ENCODE measurements at regions not wholly inside any gene's neighbourhood (a gene's known extent, or its start where the extent isn't known, plus 50 kb on each side); places are given as distances from the start of the nearest gene placed in this dataset.

- DNase-seq (ENCODE audit: low spot score): no peak
These were observed 292.1 kb downstream of the CDC5L start for GRCh38 chr6:44679438-44680201.

GRCh38 chr6:44680202-44680720 lies 292.8 kb downstream of the CDC5L start:
- no peak for DNase-seq (ENCODE audit: low spot score)

- no peak for DNase-seq (ENCODE audit: low spot score)
These were observed 294.3 kb downstream of the CDC5L start for GRCh38 chr6:44681761-44682160.

GRCh38 chr6:44682280-44682679 lies 294.8 kb downstream of the CDC5L start:
- DNase-seq (ENCODE audit: low spot score): no peak

- no peak for DNase-seq (ENCODE audit: low spot score)
These were observed 295.7 kb downstream of the CDC5L start for GRCh38 chr6:44682987-44683779.

GRCh38 chr6:44685213-44685612 lies 297.7 kb downstream of the CDC5L start:
- DNase-seq (ENCODE audit: low spot score): no peak

GRCh38 chr6:44696099-44696498 lies 308.6 kb downstream of the CDC5L start:
- no peak for DNase-seq (ENCODE audit: low spot score)

- DNase-seq (ENCODE audit: low spot score): no peak
These were observed 309.2 kb downstream of the CDC5L start for GRCh38 chr6:44696686-44697085.

GRCh38 chr6:44697327-44697726 lies 309.8 kb downstream of the CDC5L start:
- DNase-seq (ENCODE audit: low spot score): no peak

GRCh38 chr6:44698602-44699001 lies 311.1 kb downstream of the CDC5L start:
- no peak for DNase-seq (ENCODE audit: low spot score)

- DNase-seq (ENCODE audit: low spot score): no peak
These were observed 311.6 kb downstream of the CDC5L start for GRCh38 chr6:44699082-44699481.

GRCh38 chr6:44699851-44700250 lies 312.3 kb downstream of the CDC5L start:
- no peak for DNase-seq (ENCODE audit: low spot score)

- no peak for DNase-seq (ENCODE audit: low spot score)
These were observed 312.9 kb downstream of the CDC5L start for GRCh38 chr6:44700422-44700821.

- no peak for DNase-seq (ENCODE audit: low spot score)
These were observed 313.6 kb downstream of the CDC5L start for GRCh38 chr6:44701038-44701636.

- DNase-seq (ENCODE audit: low spot score): no peak
These were observed 314.2 kb downstream of the CDC5L start for GRCh38 chr6:44701637-44702101.

GRCh38 chr6:44702292-44702691 lies 314.8 kb downstream of the CDC5L start:
- DNase-seq (ENCODE audit: low spot score): no peak

- no peak for DNase-seq (ENCODE audit: low spot score)
These were observed 317.0 kb downstream of the CDC5L start for GRCh38 chr6:44704240-44705150.

- DNase-seq (ENCODE audit: low spot score): no peak
These were observed 318.1 kb downstream of the CDC5L start for GRCh38 chr6:44705596-44705995.

GRCh38 chr6:44706011-44706410 lies 318.5 kb downstream of the CDC5L start:
- no peak for DNase-seq (ENCODE audit: low spot score)

GRCh38 chr6:44708208-44708607 lies 320.7 kb downstream of the CDC5L start:
- DNase-seq (ENCODE audit: low spot score): no peak

GRCh38 chr6:44712353-44713111 lies 325.0 kb downstream of the CDC5L start:
- DNase-seq (ENCODE audit: low spot score): no peak
